HepG2 (cell line): ENCODE measurements at regions not wholly inside any gene's neighbourhood (a gene's known extent, or its start where the extent isn't known, plus 50 kb on each side); places are given as distances from the start of the nearest gene placed in this dataset.

ENCODE experiments used
- FOXA1 ChIP-seq, 2 experiments: fragments of 450-650 bp in 1 of 2; sonication (generic) in 1 of 2; formaldehyde crosslinking in 1 of 2; IDR thresholded peaks; 2 replicates each; pipeline versions ENCODE4 v1.4.0 to v1.6.1; 2016 to 2020; ENCODE audit warnings: missing genetic modification reagents in 1 of 2
- NCOA2 ChIP-seq: sonication (generic); formaldehyde crosslinking; IDR thresholded peaks from 2 replicates; pipeline ENCODE4 v1.8.0; 2022; ENCODE audit warnings: inconsistent platforms
- NFRKB ChIP-seq: fragments of 450-650 bp; IDR thresholded peaks from 2 replicates; pipeline ENCODE4 v1.6.1; 2017
- PRPF4 ChIP-seq: fragments of 200-400 bp; formaldehyde crosslinking; IDR thresholded peaks from 2 replicates; pipeline ENCODE4 v1.6.1; 2016; ENCODE audit warnings: low read length, low read depth; ENCODE audit not compliant: poor library complexity, severe bottlenecking
- SOX13 ChIP-seq, 3 experiments: fragments of 450-650 bp in 1 of 3; sonication (generic) in 1 of 3; formaldehyde crosslinking in 1 of 3; IDR thresholded peaks in 2 of 3; conservative IDR thresholded peaks in 1 of 3; 2 replicates each; pipeline versions ENCODE4 v1.5.0 to v1.6.1; 2016 to 2020; ENCODE audit warnings: antibody characterized with exemption in 1 of 3, mild to moderate bottlenecking in 1 of 3, missing compliant biosample characterization in 1 of 3, missing genetic modification reagents in 1 of 3, moderate library complexity in 1 of 3
- SOX5 ChIP-seq: IDR thresholded peaks from 2 replicates; pipeline ENCODE4 v1.6.1; 2016; ENCODE audit warnings: borderline replicate concordance
- TCF7 ChIP-seq: sonication (generic); IDR thresholded peaks from 2 replicates; pipeline ENCODE4 v1.6.1; 2016; ENCODE audit warnings: antibody characterized with exemption, low read depth
- TCF7L2 ChIP-seq: IDR thresholded peaks from 2 replicates; pipeline ENCODE4 v1.6.1; 2011; ENCODE audit warnings: mild to moderate bottlenecking, low read depth, low read length, moderate library complexity
- ZNF646 ChIP-seq: sonication (generic); formaldehyde crosslinking; IDR thresholded peaks from 2 replicates; pipeline ENCODE4 v1.9.0; 2021; ENCODE audit warnings: mild to moderate bottlenecking, missing genetic modification reagents
- TF ChIP-seq, protein P1 (sequence below): sonication (generic); formaldehyde crosslinking; IDR thresholded peaks from 2 replicates; pipeline ENCODE4 v1.5.1; 2020; ENCODE audit warnings: mild to moderate bottlenecking, missing genetic modification reagents

DNA sequence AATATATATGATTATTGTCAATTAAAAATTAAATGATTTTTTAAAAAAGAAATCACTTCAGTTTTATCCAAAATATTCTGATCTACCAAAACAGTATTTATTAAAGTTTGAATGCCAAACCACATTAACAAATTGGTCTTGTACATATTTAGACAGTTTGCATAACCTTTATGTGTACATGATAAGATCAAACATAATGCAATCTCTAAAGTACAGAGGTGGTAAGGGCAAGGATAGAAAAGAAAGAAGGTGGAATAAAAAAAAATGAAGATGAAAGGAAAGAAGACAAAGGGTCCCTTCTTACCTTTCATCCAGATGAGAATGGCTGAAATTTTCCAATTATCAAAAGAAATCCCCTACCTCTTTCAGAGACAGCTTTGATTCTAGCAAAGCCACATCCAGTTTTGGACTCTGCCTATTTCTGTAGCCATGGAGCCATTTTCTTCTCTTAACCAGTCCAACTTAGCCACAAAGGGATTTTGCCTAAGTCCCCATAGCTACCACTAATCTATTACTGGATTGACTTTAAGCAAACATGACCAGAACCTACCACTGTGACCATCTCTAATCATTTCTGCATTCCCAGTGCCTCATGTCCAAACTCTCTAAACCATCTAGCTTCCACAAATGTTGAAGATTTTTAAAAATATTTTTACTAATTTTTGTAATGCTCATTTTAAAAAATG is 133.3 kb upstream of the TRPM3 start (continued):
- TF ChIP-seq ZNF646 (no peak), SOX5 (CRISPR knock-in tag) (peak; percentile 17; the same call in 1 of the 2 replicates), TCF7L2 (peak; percentile 71), NCOA2 (CRISPR knock-in tag) (peak; percentile 50; the same call in 1 of the 2 replicates), NFRKB (no peak), TCF7 (0 out of 2 replicates have a peak, but pooled peaks have one; percentile 13), FOXA1 (IDR thresholded peaks at IDR 0.05) (no peak), FOXA1 (CRISPR knock-in tag; IDR thresholded peaks at IDR 0.05) (peak; percentile 30; the same call in 1 of the 2 replicates), PRPF4 (no peak), SOX13 (IDR thresholded peaks at IDR 0.05) (no peak), SOX13 (CRISPR knock-in tag; conservative IDR thresholded peaks at IDR 0.05 in 1 of 2, IDR thresholded peaks at IDR 0.05 in 1 of 2) (peak in 1 of 2 experiments; percentile 71; a peak in 2 of 4 replicates)
- TF ChIP-seq, protein P1, sequence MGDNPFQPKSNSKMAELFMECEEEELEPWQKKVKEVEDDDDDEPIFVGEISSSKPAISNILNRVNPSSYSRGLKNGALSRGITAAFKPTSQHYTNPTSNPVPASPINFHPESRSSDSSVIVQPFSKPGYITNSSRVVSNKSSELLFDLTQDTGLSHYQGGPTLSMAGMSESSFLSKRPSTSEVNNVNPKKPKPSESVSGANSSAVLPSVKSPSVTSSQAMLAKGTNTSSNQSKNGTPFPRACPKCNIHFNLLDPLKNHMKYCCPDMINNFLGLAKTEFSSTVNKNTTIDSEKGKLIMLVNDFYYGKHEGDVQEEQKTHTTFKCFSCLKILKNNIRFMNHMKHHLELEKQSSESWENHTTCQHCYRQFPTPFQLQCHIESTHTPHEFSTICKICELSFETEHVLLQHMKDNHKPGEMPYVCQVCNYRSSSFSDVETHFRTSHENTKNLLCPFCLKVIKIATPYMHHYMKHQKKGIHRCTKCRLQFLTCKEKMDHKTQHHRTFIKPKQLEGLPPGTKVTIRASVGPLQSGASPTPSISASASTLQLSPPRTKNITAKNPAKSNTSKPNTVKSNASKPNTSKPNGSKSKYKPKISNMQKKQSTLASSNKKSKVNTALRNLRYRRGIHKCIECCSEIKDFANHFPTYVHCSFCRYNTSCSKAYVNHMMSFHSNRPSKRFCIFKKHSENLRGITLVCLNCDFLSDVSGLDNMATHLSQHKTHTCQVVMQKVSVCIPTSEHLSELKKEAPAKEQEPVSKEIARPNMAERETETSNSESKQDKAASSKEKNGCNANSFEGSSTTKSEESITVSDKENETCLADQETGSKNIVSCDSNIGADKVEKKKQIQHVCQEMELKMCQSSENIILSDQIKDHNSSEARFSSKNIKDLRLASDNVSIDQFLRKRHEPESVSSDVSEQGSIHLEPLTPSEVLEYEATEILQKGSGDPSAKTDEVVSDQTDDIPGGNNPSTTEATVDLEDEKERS (CRISPR knock-in tag), result no peak
- TF ChIP-seq, all 625 proteins: peak for 8
